GM21529 (cell line): ENCODE measurements at regions not wholly inside any gene's neighbourhood (a gene's known extent, or its start where the extent isn't known, plus 50 kb on each side); places are given as distances from the start of the nearest gene placed in this dataset.
A peak's percentile ranks its signal among the peaks of the same experiment; 100 is the strongest.

Source experiments
- ATAC-seq: cut with Tn5 transposase; IDR thresholded peaks from one replicate; pipeline ENCODE4 v1.9.1; 2021; ENCODE audit not compliant: unreplicated experiment

DNA sequence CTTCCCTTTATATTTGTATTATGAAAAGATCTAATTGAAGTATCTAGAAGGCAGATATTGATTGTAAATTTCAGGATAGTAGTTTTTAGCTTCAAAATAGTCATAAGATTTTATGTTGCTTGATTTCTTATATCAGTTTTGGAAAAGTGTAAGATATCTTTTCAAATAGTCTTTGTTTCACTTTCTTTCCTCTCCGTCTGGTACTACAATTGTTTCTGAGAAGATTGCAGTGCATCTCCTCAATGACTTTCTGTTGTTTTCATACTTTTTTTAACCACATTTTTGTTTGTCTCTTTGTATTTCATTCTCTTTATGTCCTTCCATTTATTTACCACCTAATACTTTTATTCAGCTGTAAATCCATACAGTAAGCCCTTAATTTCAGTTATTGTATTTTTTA lies 964.6 kb upstream of the B3GALT2 start:
- no peak for ATAC-seq

DNA sequence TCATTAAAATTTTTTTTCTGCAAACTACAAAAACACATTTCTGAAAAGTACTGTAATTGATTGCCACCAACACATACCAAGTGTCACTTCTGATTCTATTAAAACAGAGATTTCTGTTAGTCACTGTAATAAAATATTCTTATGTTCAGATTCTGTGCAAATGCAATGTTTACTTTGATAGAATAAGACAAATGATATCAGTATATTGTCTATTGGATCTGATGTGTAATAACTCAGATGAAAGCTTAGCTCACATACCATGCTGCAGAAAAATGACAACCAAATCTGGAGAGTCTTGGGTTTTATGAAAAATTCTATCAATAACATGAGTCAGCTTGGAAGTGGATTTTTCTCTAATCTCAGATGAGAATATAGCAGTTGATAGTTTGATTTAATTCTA lies 963.8 kb upstream of the B3GALT2 start:
- ATAC-seq, result no peak

DNA sequence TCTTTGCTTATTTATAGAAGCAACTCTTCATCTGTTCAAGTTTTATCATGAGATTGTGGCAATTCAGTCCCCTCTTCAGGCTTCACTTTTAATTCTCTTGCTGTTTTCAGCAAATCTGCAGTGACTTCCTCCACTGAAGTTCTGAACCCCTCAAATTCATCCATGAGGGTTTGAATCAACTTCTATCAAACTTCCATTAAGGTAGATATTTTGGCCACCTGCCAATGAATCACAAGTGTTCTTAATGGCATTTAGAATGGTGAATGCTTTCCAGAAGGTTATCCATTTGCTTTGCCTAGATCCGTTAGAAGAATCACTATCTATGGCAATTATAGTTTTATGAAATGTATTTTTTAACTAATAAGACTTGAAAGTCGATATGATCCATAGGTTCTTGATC lies 946.7 kb upstream of the B3GALT2 start:
- no peak for ATAC-seq

DNA sequence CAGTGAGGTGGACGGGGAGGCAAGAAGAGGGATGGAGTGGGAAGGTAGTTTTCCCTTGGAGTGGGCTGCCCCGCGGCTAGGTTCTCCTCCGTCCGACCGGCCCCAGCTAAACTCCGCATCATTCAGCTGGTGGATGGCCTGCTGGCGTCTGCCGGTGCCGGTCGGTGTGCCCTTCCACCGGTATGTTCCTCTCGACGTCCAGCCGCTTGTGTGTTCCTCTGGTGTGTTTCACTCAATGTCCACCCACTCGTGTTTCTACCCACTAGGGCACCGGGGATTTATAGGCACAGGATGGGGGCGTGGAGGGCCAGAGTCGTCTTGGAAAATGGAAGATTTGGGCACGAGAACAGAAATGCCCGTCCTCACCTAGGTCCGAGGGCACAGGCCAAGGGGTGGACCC lies 931.7 kb upstream of the B3GALT2 start:
- ATAC-seq, result no peak

DNA sequence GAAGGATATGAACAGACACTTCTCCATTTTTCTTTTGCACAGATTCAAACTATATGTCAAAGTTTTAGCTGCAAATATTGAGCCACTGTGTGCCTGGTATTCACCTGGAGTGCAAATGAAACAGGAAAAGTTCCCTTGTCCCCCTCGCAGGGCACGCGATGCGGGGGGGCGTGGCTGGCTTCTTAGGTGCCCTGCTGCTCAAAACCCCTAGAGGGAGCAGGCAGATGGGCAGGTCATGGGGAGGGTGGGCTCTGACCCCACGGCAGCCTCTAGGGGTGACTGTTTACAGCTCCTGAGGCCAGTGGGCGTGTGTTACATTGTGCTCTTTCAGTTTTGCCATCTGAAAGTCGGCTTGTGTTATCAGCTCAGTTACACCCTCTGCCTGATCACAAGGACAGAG lies 931.2 kb upstream of the B3GALT2 start:
- no peak for ATAC-seq

DNA sequence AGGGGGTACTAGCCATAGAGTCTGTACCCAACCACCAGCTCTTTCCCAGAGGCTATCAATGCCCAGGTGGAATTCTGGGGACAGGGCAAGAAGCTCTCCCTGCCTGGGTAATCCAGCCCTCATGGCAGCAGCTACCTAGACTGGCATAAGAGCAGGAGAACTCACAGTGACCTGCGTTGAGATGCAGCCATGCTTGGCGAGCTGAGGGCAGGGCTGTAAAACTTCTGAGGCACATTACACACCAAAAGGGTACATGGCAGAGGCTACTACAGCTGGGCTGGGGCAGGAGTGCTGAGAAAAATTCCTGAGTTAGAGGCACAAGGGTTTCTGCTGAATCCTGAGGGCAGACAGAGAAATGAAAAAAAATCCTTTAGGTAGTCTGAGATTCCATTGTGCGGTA lies 927.9 kb upstream of the B3GALT2 start:
- ATAC-seq, result no peak

DNA sequence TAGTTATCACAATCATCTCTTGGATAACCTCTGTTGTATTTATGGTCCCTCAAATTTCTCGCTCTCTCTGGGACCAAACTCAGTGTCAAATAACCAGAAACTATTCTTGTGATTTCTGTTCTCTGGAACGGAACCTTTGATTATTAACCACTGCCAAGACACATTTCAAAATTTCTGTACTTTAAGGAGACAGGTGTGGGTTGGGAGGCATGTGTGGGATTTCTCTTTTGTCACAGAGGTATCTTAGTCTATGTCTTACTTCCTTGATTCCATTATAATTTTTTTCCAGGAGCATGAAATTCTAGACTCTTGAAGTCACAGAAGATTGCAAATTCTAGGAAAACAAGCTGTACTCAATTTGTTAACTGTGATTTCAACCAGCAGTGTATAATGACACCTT lies 919.0 kb upstream of the B3GALT2 start:
- ATAC-seq, result no peak

DNA sequence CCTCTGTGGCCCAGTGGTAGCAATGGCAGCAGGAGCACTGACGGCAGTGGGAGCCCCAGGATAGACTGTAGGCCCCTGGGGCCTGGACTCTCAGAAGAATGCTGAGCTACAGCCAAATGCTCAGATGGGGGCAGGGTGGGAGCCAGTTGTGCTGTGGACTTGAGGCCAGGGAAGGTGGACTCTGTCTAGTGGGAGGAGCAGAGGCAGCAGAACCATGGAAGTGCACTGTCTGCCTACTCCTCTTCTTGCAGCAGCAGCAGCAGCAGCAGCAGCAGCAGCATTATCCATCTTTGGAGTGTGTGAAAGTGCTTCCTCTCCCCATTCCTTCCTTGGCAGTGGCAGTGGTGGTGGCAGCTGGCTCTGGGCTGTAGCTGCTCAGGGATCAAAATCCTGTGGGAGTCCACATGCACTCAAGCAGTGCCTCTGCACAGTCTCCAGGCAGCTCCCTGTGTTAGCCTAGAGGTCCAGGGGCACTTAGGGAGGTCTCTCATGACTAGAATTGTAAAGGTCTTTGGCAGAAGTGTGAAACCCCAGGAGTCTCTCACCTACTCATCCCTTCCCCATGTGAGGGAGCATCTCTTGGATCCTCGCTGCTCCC lies 917.9 kb upstream of the B3GALT2 start:
- ATAC-seq, result no peak

DNA sequence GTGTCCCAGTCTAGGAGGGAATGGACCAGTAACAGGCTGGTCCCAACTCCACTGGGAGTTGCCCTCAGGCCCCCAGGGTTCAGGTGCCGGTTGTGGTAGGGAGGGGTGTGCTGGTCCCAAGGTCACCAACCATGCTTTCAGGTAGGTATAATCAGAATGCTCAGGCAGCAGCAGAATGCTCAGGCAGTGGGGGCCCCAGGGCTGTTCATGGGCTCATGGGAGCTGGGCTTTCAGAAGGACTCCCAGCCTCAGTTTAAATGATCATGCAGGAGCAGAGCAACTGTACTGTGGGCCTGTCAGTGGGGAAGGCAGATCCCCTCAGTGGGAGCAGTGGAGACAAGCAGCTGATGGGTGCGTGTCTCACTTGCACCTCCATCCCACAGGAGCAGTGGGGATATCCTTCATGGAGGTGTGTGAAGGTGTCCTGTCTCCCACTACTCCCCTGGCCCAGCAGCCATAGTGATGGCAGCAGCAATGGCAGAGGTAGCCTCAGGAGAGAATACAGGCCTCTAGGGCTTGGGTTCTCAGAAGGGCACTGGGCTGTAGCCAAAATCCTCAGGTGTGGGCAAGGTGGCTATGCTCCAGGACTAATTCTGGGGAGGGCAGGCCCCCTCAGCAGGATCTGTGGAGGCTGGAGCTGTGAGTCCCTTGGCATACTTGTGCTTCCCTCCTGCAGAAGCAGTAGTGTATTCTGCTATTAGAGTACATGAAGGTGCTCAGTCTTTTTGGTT lies 917.3 kb upstream of the B3GALT2 start:
- ATAC-seq, result no peak

DNA sequence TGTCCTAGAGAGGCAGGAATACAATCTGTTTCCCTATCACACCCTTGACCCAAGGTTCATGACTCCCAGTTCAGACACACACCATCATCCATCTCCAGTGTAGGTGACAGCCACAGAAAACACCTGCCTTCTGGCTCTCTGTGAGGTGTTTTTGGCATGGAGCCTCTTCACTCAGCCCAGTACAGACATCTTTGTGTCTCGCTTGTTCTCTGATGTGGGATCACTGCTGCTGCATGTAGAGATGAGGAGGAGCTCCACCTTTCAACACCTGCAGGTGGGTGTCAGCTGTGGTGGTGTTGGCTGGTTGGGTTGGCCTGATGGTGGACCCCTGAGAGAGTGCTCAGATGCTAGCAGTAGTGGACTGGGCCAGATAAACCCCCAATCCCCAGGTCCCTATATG lies 916.7 kb upstream of the B3GALT2 start:
- no peak for ATAC-seq

DNA sequence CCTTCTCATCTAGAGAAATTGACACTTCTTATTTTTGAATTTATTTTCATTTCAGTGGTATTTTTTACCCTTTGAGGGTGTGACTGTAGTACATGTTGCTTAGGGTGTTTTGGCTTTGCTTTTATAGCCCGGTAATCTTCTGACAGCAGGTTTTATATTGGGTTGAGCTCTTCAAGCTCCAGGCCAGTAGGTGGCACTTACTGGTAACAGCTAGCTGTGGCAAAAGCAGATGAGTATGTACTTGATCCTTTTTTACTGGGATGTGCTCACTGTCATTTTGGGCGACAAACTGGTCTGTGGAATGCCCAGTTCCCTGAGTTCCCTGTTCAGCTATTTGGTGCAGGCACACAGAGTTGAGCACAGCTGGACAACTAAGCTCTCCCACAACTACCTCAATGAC lies 916.2 kb upstream of the B3GALT2 start:
- no peak for ATAC-seq

DNA sequence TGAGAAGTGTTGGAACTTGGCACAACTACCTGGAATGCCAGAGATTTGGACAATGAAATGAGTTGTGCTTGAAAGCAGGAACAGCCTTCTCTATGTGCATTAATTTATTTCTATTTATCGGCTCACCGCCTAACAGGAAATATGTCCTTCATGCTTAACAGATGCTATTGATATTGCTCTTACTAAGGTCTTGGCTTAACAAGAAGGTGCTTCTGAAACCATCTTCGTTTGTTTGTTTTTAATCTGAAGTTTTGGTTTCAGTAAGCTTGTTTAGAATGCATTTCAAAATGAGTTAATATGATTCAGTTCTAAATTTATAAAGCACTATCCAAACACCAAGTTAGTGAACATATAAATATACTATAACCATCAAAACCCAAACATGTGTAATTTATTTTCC lies 898.3 kb upstream of the B3GALT2 start:
- ATAC-seq, result no peak

DNA sequence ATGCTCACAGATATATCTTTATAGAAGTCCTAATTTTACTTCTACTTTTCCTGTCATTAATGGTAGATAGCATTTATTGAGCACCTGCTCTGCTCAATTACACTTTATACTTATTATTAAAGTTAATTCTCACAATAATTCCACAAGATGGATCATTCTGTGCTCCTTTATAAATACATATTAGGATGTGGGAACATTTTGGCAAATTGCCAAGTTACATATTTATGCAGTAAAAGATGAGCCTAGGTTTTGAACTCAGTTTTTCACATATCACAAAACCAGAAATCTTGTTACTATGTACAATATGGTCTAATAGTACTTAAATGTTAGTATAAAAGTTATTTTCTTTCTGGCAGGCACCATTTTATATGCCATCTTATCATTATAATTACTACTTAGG lies 895.0 kb upstream of the B3GALT2 start:
- no peak for ATAC-seq

DNA sequence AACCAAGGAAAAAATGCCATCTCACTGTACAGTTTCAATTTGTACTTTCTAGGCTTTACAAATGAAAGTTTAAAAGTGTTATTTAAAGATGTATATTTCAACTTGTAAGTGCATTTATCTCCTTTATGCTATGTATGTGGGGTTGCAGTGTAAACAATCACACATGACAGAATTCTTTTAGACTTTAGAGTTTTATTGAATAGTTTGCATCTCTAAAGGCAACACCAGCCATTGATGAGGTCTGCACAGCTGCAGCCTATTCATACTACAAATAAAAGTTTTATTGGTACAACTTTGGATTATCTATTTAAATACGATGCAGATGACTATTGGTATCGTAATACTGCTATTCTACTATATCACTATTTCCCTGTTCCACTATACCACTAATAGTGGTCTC lies 894.4 kb upstream of the B3GALT2 start:
- no peak for ATAC-seq

DNA sequence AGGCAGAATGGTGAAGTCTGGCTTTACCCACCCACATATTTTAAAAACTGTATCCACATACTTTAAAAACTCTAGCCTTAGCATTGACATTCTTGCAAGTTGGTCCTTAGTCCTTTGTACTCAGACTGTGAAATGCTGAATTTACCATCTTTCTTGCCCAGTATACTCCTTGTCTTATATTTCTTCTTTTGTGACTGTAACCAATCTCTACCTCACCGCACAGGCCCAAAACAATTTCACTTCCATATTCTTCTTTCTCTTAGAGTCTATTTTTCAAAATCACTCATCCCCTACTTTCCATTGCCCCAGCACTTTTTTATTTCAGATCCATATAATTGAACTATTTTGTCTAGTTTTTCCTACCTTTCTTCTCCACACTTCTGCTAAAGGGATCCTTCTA lies 892.4 kb upstream of the B3GALT2 start:
- peak; percentile 66 for ATAC-seq

DNA sequence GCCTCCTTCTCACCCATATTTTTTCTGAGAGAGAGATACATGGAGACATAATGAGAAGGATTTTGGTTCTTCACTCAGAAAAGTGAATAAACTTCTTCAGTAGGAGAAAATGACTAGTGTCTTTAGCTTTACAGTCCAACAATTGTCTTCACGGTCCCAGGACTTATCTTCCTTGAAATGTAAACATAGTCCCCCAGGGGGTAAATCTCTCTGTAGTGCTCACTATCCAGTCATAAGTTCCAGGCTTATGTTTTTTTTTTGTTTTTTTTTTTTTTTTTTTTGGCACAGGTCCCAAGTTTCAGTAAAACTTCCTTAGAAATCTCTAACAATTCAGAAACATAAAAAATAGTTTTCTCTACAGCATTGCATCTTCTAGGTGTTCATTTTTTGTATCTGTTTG lies 890.2 kb upstream of the B3GALT2 start:
- no peak for ATAC-seq

DNA sequence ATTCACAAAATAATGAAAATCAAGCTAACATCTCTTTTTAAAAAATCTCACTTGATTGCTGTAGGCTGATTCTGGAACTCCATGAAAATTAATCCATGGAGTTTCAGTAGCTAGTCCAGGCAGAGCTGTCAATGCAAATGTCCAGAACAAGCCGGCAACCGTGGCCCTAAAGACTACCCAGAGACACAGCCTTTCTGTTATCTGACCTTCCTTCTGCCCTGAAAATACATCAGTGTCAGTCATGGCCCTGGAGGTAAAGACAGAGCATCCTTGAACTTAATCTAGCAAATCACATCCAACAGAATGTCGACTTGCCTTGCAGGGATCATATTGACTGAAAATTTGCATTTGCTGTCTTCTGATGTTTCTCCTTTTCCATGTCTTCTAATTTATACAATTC lies 887.4 kb upstream of the B3GALT2 start:
- no peak for ATAC-seq

DNA sequence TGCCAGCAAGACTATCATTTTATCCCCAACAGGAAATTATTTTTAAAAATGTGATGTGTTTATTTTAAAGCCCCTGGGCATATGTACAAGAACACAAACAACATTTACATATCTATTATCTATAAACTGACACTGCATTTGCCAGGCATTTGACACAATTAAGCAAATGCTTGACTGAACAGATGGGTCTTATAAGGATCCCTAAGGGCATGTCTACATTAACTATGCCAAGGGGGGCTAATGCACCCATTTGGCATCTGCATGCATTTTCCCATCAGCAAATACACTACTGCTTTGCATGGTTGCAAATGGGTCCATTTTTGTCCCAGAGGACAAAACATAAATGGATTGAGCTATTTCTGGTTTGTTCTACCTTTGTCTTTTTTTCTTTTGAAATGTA lies 884.8 kb upstream of the B3GALT2 start:
- no peak for ATAC-seq

DNA sequence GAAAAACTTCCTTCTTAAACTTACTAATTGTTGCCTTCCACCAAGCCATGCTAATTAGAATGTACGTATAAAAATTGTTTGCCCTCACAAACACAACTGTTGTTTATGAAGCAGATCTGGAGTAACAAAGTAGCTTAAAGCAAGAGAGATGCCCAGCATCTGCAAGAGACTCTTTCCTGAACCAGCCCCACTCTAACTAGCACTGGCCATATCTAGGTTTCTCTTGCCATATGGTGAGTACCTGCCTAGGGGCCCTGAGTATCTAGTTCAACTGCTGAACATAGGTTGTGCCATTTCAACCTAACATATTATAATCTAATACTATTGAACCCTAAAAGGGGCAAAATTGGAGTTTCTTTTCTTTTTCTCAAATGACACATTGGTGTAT lies 883.4 kb upstream of the B3GALT2 start:
- no peak for ATAC-seq

DNA sequence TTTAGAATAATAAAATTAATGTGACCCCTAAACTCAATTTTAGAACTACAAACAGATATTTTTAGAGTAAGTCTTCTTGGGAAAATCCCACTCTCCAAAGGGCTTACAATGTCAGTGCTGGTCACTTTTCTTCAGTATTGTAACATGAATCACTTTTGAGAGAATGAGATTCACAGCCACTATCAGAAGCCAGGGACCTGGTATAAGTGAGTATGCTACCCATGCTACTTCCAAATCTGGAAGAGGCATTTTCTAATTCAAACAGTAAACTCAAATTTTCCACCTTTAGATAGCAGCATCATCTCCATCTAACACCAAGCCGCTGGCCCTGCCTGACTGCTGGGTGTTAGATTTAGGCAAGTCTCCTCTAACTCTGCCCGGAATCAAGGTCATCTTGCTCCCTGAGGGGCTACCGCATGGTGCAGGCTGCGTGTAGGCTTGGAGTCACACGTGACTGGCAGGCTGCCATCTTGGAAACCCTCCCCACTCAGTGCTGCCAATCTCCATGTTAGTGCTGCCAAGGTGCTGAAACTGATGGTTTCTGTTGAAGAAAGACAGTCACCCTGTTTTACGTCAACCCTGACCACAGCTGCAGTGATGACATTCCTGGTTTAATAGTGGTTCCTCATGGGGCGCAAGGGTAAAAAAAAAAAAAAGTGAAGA lies 882.9 kb upstream of the B3GALT2 start:
- no peak for ATAC-seq

DNA sequence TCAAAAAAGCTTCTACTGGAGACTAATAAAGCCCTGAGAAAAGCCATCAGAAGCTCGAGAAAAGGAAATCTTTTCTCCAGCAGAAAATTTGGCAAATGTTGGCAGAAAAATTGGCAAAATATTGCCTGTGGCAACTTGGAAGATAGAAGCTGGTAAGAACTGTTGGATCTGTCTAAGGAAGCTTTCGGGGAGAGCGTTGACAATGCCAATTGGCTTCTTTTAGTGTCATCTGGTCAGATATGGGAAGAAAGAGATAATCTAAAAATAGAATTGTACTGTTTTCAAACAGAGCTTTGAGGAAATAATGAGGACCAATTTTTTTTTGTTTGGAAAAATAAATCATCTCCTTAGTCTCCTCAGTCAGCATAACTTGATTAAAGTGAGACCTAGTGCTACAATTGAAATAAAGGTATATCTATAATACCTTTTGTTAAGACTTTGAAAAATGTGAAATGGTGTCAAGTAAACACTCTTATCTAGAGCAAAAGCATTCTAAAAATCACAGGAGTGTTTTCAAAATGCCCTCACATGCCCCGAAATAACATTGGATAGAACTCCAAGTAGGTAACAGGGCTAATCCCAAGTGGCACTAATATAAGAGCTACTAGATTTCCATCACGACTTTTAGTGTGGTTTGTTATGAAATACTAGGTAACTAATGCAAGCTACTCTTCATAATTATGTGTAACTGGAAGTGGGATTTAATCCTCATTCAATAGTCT lies 882.2 kb upstream of the B3GALT2 start:
- ATAC-seq, result no peak

DNA sequence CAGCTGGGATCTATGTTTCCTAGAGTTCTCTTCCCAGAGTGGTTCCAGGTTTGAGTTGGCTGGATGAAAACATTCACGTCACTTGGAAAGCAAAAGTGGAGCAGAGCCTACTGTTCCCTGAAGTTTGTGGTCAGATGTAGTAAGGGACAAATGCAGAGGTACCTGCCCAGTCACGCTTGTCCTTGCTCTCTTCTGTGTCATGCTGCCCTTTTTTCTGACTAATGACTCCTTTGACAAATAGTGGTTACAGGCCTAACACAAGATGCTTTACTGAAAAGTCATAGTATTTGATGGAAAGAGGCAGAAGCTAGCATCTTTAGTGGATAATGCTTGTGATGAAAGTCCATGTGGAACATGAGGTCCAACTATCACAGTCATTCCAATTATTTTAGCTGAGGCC lies 881.4 kb upstream of the B3GALT2 start:
- ATAC-seq, result no peak
